HG03060 (cell line): ENCODE measurements at regions not wholly inside any gene's neighbourhood (a gene's known extent, or its start where the extent isn't known, plus 50 kb on each side); places are given as distances from the start of the nearest gene placed in this dataset.

Source experiments
- ATAC-seq: cut with Tn5 transposase; IDR thresholded peaks from one replicate; pipeline ENCODE4 v1.9.1; 2021; ENCODE audit warnings: low read depth, moderate number of reproducible peaks; ENCODE audit not compliant: unreplicated experiment

- no peak for ATAC-seq
These were observed 130.5 kb upstream of the ZNF644 start for GRCh38 chr1:91152331-91152730.

- no peak for ATAC-seq
These were observed 129.9 kb upstream of the ZNF644 start for GRCh38 chr1:91151702-91152101.

GRCh38 chr1:91148641-91149069 is 126.8 kb upstream of the ZNF644 start:
- no peak for ATAC-seq

GRCh38 chr1:91141858-91142257 is 120.0 kb upstream of the ZNF644 start:
- no peak for ATAC-seq

- ATAC-seq: no peak
These were observed 117.1 kb upstream of the ZNF644 start for GRCh38 chr1:91138959-91139358.

- ATAC-seq: no peak
These were observed 115.5 kb upstream of the ZNF644 start for GRCh38 chr1:91137173-91137852.

- no peak for ATAC-seq
These were observed 114.0 kb upstream of the ZNF644 start for GRCh38 chr1:91135799-91136198.

- ATAC-seq: no peak
These were observed 111.4 kb upstream of the ZNF644 start for GRCh38 chr1:91133248-91133647.

- ATAC-seq: no peak
These were observed 108.6 kb upstream of the ZNF644 start for GRCh38 chr1:91130256-91130985.

- ATAC-seq: no peak
These were observed 107.6 kb upstream of the ZNF644 start for GRCh38 chr1:91129458-91129857.

- no peak for ATAC-seq
These were observed 107.2 kb upstream of the ZNF644 start for GRCh38 chr1:91129017-91129416.

GRCh38 chr1:91124989-91125417 is 103.2 kb upstream of the ZNF644 start:
- ATAC-seq: no peak

GRCh38 chr1:91124290-91124985 is 102.6 kb upstream of the ZNF644 start:
- no peak for ATAC-seq

- ATAC-seq: no peak
These were observed 101.9 kb upstream of the ZNF644 start for GRCh38 chr1:91123773-91124172.

GRCh38 chr1:91123319-91123718 is 101.5 kb upstream of the ZNF644 start:
- ATAC-seq: no peak

GRCh38 chr1:91122106-91122717 is 100.4 kb upstream of the ZNF644 start:
- no peak for ATAC-seq

- ATAC-seq: no peak
These were observed 99.5 kb upstream of the ZNF644 start for GRCh38 chr1:91121366-91121765.

- no peak for ATAC-seq
These were observed 99.1 kb upstream of the ZNF644 start for GRCh38 chr1:91120936-91121335.

GRCh38 chr1:91120421-91120820 is 98.6 kb upstream of the ZNF644 start:
- ATAC-seq: no peak

GRCh38 chr1:91104712-91105111 is 82.9 kb upstream of the ZNF644 start:
- no peak for ATAC-seq

- ATAC-seq: no peak
These were observed 79.5 kb upstream of the ZNF644 start for GRCh38 chr1:91101328-91101727.
